AML-193 (cell line): ENCODE measurements at regions not wholly inside any gene's neighbourhood (a gene's known extent, or its start where the extent isn't known, plus 50 kb on each side); places are given as distances from the start of the nearest gene placed in this dataset.
A peak's percentile ranks its signal among the peaks of the same experiment; 100 is the strongest.
"Not testable (repeated sequence)": the region's sequence is repeated elsewhere in the genome, so short reads cannot be mapped to it uniquely, and the experiment has no call there.

Experiments used
- DNase-seq, 2 experiments: peaks; one replicate each; lab custom pipeline; 2025; lab: John Stamatoyannopoulos, UW

GRCh38 chr4:61004651-61005170 lies 195.4 kb upstream of the ADGRL3 start:
- no peak for DNase-seq

DNA sequence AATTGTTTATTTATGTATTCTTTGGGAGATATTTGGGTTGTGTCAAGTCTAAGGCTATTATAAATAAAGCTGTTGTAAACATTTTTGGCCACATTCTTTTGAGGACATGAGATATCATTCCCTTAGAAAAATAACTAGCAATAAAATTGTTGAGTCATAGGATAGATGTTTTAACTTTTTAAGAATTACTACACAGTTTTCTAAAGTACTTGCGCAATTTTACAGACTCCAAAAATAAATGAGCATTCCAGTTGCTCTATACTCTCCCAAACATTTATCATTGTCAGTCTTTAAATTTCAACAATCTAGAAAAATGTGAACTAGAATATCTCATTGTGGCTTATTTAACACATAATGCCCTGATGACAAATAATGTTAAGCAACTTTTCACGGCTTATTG lies 189.1 kb upstream of the ADGRL3 start:
- DNase-seq = no peak

- DNase-seq = not testable (repeated sequence)
Observed at GRCh38 chr4:61011936-61012335, 188.2 kb upstream of the ADGRL3 start.

GRCh38 chr4:61024610-61025009 lies 175.5 kb upstream of the ADGRL3 start:
- DNase-seq = no peak

DNA sequence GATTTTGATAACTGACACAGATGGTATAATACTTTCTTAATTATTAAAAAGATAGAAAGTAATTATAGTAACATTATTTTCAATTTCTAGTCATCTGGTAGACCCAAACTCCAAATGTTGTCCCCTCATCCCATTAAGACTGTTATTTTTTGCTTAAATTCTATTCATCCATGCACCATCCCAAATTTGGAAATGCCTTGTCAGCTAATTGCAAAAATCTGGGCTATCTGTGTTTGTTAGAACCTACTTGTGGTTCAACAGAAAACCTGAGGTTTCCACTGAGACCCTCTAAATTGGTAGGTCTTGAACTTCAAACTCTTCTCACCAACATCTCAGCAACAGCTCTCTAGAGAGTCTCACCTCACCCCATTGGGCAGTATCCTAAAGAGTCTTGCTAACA lies 172.2 kb upstream of the ADGRL3 start:
- DNase-seq = no peak

DNA sequence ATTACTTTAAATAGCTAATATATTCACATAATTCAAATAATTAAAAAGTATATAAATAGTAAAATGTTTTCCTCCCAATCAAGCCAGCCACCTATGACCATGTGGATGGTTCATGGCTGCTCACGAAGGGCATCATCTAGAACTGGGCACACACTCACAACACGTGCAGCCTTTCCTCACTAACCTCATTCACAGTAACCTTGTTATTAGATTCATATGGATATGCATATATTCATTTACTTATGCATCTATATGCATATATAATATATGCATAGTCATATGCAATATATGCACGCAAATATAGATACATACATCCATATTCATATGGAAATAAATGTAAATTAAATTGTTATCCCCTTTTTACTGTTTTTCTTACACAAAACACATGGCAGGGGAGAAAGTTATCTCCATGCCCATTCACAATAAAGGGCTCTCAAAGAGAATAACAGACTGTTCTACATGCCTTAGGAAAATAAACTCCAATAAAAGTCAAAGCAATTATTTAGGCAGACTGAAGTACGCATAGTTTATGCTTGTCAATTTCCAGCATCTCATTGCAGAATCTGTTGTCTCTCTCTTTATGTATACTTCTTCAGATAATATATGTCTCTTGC lies 163.9 kb upstream of the ADGRL3 start:
- no peak for DNase-seq

GRCh38 chr4:61041527-61041926 lies 158.6 kb upstream of the ADGRL3 start:
- DNase-seq = no peak

GRCh38 chr4:61044837-61045236 lies 155.3 kb upstream of the ADGRL3 start:
- no peak for DNase-seq

- no peak for DNase-seq
Observed at GRCh38 chr4:61049018-61049417, 151.1 kb upstream of the ADGRL3 start.

GRCh38 chr4:61067381-61067780 lies 132.7 kb upstream of the ADGRL3 start:
- DNase-seq = no peak

DNA sequence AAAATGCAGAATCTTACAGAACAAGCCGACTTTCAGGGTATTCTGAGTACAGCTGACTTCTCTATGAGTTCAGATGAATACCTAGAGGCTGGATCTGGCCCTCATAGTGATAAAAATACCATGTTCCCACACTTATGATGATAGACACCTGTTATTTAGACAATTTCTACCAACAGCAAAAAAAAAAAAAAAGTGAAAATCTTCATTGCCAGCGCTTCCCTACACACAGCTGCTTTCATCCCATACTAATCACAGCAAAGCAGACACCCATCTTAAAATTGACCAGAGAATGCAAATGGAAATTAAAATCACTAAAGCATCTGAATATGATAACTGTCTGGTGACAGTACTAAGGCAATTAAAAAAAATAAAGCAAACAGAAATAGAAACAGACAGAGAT lies 132.1 kb upstream of the ADGRL3 start:
- no peak for DNase-seq

DNA sequence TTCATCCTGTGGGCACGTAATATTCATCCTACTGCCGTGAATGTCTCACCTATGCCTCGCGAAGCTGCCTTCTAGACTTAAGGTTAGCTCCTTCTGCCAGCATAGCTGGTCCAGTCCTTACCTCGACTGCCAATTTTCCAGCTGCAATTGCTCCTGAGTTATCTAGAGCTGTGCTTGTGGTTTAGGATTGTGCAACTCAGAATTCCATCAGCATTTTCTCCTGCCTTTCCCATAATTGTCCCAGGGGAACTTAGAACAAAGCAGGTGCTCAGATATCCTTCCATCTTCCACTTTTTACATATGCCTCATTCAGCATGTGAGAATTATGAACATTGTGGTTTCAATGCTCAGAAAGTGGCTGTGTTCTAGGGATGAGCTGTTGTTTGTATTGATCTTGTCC lies 131.4 kb upstream of the ADGRL3 start:
- DNase-seq = no peak

DNA sequence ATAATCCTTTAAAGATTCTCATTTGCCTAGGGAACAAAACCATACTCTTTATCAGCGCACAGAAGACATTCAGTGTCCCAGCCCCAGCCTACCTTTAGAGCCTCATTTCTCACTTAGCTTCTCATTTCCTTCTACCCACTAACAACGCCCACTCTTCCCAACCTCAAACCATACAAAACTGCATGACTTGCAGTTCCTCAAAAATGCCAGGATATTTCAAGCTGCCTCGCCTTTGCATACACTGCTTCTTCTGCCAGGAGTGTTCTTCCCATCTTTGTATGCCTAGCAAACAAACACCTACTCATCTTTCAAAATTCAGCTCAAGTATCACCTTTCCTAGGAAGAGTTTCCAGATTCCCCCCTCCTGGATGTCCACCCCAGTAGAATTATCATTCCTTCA lies 129.9 kb upstream of the ADGRL3 start:
- peak in 1 of 2 experiments; percentile 14 for DNase-seq

DNA sequence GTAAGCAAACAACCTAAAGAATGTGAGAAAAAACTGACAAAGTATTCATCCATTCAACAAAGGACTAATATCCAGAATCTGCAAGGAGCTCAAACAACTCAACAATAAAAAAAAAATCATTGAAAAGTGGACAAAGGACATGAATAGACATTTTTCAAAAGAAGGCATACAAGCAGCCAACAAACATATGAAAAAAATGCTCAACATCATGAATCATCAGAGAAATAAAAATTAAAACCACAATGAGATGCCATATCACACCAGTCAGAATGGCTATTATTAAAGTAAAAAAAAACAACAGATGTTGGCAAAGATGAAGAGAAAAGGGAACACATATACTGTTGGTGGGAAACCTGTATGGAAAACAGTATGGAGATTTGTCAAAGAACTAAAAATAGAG lies 120.7 kb upstream of the ADGRL3 start:
- DNase-seq = no peak

- no peak for DNase-seq
Observed at GRCh38 chr4:61079976-61080375, 120.2 kb upstream of the ADGRL3 start.

GRCh38 chr4:61085534-61085933 lies 114.6 kb upstream of the ADGRL3 start:
- DNase-seq = no peak

DNA sequence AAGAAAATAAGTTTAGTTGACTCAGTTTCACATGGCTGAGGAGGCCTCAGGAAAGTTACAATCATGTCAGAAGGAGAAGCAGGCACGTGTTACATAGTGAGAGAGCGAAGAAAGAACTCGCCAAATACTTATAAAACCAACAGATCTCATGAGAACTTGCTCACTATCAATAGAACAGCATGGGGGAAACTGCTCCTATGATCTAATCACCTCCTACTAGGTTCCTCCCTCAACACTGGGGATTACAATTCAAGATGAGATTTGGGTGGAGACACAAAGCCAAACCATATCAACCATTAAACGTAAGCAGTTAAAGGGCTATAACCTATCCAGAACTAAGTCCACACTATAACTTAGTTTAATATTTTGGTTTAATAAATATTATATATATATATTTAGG lies 113.8 kb upstream of the ADGRL3 start:
- DNase-seq = no peak

DNA sequence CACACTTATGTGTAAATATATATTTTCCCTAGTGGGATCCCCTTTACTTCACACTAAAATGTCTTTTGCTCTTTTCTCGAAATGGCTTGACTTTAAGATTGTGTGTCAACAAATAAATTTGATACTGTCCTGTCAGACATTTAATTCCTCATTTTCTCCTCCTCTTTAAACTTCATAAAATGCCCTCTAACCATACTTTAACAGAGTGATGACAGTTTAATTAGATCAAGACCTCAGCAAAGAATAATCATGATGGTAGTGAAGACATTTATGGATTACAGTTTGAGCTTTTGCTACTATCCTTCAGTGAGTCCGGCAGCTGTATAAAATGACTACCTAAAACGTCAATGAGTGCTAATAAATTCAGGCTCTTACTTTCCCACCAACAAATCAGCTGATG lies 113.1 kb upstream of the ADGRL3 start:
- DNase-seq = no peak

DNA sequence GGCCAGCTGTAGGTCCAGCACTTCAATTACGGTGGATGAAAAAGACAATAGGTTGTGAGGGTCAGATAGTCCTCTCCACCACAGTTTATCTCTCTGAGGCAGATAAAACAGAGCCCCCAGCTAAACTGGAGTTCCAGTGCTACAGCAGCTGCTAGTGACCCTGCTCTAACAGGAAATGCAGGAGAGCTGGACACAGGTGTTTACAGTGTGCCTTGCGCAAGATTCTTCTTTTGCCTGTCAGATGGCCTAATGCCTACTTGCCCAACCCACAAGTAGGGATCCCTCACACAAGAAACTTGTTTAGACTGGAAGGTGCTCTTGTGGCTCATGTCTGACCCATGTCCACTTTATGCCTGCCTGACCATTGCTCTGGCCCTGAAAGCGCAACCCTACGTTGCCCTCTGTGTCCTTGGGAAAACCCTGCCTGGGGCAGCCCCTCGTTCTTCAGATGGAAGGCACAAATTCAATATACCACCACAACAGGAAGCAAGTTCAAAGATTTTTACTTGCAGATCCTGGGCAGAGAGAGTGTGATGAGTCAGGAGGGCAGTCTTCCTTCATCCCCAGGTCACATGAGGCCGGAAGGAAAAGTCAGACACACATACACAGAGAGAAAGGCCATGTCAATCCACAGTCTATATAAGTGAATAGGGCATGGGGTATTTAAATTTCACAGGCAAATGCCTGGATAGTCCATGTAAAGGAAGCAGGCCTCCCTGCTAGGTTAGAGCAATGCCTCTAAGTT lies 105.1 kb upstream of the ADGRL3 start:
- no peak for DNase-seq

DNA sequence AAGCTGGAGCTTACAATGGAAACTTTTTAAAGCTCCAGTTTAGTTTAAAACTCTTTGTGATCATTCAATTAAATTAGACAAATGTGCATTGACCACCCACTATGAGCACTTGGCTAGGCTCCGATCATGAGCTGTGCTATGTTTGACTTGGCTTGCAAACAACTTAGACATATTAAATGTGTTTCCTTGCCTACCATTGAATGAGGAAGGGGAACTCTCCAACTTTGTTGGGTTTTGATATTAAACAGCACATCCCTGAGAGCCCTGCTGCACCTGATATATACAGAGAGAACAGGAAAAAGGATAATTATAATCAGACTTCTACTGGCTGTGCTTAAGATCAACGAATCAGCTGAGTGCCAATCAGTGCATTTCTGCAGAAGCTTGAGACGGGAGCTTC lies 71.4 kb upstream of the ADGRL3 start:
- no peak for DNase-seq

- DNase-seq = no peak
Observed at GRCh38 chr4:61129971-61130370, 70.2 kb upstream of the ADGRL3 start.

DNA sequence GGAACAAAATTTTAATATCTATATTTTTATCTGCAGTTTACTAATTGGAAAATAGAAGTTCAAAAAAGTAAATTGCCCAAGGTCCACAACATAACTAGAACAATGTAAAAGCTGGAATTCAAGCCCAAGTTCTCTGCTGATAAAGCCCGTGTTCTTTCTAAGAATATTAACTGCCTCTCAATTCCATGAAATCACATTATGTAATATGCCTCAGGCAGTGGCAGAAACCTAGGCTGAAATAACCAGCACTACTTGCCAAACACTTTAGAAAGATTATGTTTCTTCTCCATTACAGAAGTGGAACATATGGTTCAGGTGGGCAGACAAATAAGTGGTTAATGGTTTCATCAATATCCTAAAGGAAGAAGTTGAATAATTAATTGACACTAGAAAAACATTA lies 56.7 kb upstream of the ADGRL3 start:
- DNase-seq = peak; percentile 72 to 75

DNA sequence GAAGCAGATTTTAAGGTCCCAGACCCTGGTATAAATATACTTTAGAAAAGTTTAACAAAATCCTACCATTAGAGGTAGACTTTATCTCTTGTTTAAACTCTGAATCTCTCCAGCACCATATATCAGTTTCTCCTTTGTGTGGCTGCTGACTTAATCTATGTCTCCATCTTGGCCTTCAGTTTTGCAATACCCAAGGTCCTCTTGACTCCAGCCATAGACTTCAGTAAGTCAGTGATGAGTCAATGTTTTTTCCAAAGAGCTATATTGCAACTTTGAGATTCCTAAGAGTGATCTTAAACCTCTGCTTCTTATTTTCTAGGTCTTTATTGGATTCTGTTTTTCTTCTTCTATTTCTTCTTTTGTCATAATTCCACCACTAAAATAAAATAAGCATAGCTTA lies 50.8 kb upstream of the ADGRL3 start:
- peak; percentile 79 to 81 for DNase-seq
